HG02623 (cell line): ENCODE measurements at regions not wholly inside any gene's neighbourhood (a gene's known extent, or its start where the extent isn't known, plus 50 kb on each side); places are given as distances from the start of the nearest gene placed in this dataset.

Experiments used
- ATAC-seq: cut with Tn5 transposase; IDR thresholded peaks from one replicate; pipeline ENCODE4 v1.9.1; 2021; ENCODE audit warnings: moderate library complexity; ENCODE audit not compliant: unreplicated experiment

- ATAC-seq, result no peak
Measured at GRCh38 chr13:77384999-77385398, 58.1 kb upstream of the MYCBP2 start.

- ATAC-seq, result no peak
Measured at GRCh38 chr13:77383097-77383496, 56.2 kb upstream of the MYCBP2 start.

GRCh38 chr13:77381059-77381458, 54.2 kb upstream of the MYCBP2 start:
- no peak for ATAC-seq

- ATAC-seq, result no peak
Measured at GRCh38 chr13:77379508-77379907, 52.6 kb upstream of the MYCBP2 start.

- ATAC-seq, result no peak
Measured at GRCh38 chr13:77378662-77379061, 51.8 kb upstream of the MYCBP2 start.

GRCh38 chr13:77377016-77377415, 50.1 kb upstream of the MYCBP2 start:
- no peak for ATAC-seq
